ENCODE measurements at regions not wholly inside any gene's neighbourhood (a gene's known extent, or its start where the extent isn't known, plus 50 kb on each side); places are given as distances from the start of the nearest gene placed in this dataset.

DNA sequence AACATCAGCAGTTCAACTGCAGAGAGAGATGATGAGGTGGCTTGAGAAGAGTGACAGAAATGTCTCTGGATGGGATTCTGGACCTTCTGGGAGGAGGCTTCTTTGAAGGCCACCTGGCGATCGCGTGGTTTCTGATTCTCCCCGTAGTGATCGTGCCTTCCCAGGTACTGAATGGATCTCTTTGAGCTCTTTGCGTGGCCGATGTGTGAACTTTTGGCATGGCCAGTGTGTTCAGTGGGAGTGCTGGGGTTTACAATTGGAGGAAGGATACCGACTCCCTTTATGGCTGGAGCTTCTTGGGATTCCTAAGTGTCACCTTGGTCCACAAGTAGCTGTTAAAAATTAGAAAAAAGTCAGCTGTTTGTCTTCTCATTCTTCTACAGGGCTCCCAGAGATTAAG lies 374.7 kb downstream of the C12orf75 start:
- no peak for DNase-seq

DNA sequence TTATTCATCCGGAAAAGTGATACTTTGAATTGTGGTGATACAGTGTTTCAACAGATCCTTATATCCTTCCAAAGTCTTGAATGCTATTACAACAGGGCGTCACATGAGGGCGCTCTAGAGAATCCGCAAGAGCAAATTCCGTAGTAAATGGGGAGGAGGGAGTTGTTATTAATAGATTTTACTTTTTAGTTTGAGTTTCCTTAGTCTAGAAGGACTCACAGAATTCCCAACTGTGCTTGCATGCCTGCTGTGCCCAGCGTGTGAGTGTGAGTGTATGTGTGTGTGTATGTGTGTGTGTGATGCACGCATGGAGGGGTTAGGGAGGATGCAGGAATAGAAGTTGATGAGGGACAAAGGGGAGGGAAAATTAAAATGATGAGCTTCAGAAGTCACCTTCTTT lies 375.3 kb downstream of the C12orf75 start:
- peak in 31 of 56 donors; percentile 1 to 78 (median 18) for DNase-seq

DNA sequence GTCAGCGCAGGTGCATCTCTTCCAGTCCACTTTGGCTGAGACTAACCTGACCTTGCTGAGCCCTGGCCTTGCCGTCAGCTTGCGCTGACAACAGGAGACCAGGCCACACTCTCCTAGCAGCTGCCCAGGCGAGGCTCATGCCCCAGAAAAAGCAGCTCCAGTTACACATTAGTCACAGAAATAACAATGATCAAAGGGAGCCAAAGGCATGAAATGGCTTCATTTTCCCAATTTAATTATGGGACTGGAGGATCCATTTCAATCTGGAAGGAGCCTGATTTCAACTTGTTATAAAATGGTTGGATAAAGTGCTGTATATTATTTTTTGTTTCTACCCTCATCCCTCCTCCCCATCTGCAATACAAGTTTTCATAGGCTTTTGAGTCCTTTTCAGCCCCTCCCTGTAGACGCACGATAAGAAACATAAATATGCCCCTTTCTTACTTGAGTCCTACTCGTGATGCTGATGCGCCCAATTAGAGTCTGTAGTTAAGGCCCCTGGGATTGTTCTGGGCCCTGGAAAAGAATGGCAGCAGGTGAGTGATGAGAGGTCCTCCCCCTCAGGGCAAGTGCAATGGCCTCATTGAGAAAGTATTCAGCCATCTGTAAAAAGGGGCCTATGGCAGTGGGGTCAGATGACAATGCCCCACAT lies 376.0 kb downstream of the C12orf75 start:
- no peak for DNase-seq

DNA sequence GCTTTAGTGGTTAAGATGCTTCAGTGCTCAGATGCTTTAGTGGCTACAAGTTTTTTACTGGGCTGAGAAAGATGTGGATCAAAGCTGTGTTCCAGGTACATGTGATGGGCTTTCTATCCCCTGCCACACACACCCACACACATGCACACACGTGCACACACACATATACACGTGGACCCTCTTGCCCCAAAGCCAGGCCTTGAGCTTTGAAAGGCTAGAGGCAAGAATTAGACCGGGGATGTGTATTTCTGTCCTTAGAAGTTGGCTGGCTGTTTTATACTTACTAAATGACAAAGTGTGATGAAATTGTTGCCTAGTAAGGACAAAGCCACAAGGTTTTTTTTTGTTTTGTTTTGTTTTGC lies 376.5 kb downstream of the C12orf75 start:
- no peak for DNase-seq

DNA sequence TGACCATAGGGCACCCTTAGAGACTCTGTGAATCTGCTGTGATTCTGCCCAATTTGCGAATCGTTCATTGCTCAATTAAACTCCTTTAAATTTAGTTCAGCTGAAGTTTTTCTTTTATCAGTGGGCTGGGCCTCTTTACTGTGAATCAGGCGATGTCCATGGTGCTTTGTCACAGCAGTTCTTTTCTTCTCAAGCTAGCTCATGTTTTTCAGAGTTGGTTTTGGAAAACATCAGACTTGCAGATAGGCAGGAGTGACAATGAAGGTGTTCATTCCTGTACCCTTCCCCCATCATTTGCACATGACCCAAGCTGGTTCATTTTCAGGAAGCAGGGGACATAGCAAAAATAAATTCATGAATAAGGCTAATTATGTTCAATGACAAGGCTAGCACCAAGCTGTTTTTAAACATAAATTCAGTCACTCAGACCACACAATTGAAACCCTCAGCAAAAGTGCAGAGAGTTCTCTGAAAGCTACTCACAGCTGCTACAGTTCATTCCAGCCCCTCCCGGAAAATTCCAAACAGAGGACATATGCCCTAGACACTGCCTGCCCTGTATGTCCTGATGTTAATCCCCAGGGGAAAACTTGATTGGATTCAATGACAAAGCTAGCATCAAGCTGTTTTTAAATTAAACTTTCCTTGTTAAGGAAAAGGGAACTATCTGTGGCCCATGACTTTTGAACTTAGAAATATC lies 383.3 kb downstream of the C12orf75 start:
- no peak for DNase-seq

DNA sequence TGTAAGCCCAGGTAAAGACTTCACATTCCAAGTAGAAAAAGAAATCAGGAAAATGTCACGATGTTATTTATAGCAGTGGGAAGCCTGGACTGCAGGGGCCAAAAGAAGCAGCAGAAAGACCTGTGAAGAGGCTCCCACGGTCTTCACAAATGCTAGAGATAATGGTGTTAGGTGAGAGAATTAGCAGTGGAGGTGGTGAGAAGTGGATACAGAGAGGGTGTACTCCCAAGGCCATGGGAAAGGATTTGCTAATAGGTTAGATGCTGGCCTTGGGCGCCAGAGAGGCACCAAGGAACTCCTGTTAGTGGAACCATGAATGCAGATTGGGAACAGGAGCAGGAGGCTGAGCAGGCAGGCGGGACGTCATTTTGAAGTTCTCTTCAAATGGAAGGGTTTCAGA lies 386.1 kb downstream of the C12orf75 start:
- DNase-seq = no peak

DNA sequence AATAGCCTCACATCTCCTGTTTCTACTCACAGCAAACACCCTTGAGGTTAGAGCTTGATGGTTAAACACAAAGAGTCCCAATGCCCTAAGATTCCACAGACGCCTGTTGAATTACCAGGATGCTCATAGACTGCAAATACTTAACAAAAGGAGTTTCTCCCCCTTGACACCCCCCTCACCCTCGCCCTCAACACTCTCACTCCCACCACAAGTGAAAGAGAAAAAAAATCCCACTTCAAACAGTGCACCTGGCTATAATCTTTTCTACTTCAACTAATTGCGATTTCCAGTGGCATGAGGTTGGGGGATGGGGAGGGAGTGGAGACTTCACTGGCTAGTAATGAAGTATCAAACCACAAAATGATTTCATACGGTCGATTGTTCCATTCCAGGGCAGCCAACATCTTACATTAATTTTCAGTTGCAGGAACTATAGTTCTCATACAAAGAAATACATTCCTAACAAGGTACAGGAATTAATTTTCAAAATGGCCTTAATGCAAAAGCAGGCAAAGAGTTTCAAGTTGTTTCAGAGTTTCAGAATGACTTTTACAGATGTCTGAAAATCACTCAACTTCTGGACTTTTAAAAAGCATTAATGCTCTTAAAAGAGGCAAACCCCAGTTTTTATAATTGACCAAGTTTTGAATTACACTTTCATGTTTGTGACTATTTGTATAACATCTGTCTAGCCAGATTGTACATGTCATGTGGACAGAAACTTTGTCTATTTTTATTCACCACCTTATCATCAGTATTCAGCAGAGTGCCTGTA lies 390.7 kb downstream of the C12orf75 start:
- no peak for DNase-seq

DNA sequence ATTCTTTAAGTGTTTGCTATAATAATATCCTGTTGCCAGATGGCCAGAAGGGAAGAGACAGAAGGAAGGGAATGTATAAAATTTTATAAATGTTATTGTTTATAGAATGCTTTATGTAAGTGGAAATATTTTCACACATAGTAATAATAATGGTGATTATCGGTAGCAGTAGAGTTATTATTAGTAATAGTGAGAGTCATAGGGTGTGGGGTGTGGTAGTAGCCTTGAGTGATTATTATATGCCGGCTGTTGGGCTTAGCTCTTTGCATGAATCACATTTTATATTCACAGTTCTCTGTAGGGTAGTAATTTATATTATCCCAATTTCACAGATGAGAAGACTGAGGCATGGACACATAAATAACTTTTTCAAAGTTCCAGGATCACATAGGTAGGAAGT lies 391.4 kb downstream of the C12orf75 start:
- DNase-seq = no peak

DNA sequence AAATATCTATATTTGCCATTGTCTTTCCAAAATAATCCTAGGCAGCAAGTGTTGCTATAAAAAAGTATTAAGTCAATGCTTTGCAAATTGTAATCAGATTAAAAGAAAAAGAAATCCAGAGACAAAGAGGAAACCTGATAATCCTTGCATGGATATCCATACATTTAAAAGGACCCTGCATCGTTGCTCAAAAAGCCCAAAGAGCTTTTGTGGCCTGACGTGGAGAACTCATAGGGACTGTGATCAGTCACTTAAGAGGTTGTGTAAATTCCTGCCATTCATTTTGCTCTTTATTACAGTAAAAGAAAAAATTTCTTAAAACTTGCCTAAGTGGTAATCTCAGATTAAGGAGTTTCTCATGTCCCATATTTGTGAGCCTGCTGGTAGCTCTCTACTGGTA lies 392.6 kb downstream of the C12orf75 start:
- DNase-seq = no peak

DNA sequence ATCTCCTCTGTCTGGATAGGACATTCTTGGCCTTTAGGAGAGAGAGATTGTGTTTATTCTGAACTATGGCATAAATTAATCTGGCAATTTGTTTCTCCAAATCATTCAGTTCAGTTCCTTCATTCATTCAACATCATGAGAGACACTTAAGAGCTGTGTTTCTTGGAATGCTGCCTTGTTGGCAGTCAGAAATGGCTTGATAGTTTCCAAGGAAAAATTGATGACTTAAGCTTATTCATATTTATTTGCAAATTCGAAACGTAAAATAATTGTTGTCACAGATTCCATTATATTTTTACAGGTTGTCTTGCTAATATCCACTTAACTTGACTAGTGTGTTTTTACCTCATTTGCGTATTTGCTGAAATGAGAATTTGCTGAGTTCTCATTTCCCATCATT lies 393.0 kb downstream of the C12orf75 start:
- no peak for DNase-seq

DNA sequence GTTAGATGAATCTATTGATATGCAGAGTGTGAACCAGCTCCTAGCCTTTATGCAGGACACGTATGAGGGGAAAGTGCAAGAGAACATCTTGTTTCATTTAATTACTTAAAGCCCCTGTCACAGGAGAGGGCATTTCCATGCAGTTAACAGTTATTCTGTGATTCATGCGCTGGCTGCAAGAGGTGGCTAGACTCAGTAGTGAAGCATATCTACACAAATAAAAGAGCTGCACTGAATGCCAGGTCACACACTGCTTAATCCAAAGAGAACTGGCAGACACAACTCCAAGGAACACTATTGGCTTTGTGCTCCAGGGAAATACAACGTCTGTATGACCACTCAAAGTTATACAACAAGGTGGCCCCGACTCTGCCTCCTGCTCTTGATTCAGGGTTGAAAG lies 394.1 kb downstream of the C12orf75 start:
- peak in 39 of 56 donors; percentile 10 to 80 (median 43) for DNase-seq

DNA sequence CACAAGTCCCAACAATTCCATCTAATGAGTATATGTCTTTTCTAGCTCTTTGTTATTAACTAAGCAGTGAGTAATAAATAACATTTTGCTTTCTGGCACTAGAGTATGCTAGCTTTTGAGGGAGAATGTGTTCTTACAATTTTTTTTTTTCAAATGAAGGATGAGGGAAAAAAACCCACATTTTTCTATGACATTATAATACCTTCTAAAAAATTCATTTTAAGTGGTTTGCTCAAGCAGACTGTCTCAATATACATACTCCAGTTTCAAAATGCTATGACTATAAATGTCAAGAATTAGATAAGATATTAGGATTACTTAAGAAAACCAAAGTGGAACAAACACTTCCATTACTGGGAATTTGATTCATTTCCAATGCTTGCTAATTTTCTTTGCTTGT lies 394.6 kb downstream of the C12orf75 start:
- no peak for DNase-seq

DNA sequence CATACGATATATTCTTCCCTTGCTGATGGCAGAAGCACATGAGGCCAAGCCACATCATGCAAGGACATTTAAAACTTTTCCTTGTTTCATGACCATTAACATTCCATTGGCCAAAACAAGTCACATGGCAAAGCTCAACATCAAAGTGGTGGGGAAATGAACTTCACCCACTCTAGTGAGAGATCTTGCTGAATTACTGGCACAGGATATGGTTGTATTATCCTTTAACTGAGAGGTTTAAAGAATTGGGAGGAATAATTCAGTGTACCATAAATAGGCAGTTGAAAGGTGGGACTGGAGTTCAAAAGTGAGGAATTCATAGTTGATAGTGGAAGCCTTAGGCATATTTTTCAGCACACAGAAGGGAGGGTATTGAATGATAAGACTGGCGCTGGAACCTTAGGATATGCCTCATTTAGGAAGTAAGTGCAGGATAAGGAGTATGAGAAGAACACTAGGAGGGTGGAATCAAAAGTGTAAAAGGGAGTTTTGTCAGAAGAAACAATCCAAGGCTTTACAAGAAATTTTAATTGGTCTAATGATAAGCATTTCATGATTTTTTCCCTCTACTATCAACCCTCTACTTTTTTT lies 398.8 kb downstream of the C12orf75 start:
- no peak for DNase-seq

DNA sequence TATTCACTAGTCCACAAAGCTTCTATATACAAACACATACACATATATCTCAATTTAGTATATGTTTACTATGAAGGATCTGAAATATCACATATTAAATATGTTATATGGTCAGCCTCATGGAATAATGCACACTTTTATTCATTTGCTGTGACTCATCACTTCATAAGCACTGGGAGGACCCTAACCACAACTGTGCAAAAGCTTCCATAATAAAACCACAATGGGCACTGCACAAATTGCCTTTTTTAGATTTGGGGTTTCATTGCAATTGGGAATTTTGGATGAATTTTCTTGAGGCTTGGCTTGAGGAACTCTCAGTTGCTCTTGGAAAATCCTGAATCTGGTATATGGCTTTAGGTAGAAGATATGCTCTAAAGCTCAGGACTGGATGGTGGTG lies 399.4 kb downstream of the C12orf75 start:
- DNase-seq = no peak

DNA sequence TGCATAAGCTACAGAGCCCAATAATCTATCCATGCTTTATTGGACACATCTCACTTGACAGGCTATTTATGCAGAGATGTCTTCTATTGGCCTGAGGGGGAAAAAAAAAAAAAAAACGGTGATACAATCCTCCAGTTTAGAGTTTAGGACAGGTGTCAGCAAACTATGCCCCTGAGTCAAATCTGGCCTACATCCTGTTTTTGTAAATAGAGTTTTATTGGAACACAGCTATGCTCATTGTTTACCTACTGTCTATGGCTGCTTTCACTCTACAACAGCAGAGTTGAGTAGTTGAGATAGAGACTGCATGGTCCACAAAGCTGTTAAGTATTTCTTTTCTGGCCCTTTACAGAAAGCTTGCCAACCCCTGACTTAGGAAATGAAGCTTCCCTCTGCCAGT lies 403.1 kb downstream of the C12orf75 start:
- DNase-seq = no peak

DNA sequence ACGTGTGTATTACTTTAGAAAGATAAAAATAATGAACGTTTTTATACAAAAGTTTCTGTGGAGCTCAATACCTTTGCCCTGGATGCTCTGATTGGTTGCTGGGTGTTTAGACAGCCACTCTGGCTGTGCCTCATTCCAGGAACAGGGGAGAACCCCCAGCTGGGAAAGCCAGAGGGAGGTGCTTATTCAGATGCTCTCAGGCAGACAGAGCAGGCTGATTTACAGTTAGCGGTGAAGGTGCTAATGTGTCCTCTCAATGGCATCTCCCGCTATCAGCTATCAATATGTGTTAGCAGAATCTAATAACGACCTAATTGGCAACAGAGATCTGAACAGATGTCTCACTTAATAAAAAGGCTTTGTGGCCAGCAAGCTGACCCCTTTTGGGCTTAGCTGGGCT lies 402.3 kb downstream of the NUAK1 start:
- DNase-seq = no peak

DNA sequence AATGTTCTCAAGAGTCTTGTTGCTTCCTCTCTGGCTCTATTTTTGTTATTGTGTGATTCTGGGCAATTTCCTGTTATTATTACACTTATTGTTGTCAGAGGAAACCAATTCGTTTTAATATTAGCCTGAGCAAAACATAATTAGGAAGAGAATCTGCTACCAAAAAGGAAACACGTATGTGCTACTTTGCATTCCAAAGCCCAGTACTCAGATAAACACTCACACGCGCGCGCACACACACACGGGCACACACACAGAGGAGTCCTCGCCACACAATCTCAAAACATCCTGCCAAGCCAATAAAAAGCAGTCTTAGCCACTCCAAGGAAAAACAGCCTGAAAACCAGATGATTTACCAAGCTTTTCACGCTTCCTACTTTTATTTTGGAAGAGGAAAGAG lies 400.7 kb downstream of the NUAK1 start:
- DNase-seq = no peak

DNA sequence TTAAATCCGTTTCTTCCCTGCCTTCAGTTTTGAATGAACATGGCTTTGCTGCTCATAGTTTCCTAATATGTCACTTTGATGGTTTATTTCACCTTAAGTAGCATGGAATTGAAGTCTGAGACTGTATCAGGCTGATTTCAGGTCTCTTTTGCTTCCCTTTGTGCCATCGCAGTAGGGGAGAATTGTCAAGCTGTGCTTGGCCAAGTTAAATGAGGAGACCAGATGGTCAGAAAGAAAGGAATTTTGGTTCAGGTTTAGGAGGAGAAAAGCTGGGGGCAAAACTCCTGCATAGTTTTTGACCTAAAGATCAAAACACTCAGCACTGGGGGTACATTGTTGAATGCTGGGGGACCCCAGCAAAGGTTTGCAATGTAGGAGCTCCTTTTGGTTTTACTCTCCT lies 398.4 kb downstream of the NUAK1 start:
- no peak for DNase-seq

DNA sequence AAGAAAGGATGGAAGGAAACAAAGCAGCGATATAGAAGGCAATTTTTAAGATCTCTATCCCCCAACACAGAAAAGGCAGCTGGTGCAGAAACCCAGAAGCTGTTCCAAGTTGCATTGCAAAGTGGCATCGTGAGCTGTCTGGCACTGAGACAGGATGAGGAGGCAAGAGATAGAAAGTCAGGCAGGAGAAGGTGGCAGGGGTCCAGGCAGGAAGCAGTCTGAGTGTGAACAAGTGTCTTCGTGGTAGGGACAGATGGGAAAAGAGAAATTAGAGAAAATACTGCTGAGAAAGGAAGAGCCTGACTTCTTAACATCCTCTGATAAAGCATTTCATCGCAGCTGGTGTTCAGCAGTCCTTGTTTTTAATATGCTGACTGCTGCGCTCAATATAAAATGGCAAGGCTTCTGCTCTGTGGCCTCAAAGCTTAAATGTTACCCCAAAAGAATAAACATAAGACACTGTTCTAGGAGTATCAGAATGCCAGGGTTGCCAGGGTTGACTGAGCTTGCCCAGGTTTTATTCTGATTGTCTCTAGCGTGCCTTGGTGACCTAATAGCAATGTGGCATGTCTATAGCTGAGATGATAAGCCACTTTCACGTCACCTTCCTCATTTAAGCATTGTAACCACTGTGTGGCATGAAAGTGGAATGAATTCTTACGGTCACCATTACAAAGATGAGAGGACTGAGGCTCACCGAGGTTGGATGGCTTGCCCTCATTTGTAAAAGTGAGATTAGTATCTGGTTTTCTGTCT lies 397.6 kb downstream of the NUAK1 start:
- DNase-seq = peak in 43 of 56 donors; percentile 2 to 72 (median 32)

DNA sequence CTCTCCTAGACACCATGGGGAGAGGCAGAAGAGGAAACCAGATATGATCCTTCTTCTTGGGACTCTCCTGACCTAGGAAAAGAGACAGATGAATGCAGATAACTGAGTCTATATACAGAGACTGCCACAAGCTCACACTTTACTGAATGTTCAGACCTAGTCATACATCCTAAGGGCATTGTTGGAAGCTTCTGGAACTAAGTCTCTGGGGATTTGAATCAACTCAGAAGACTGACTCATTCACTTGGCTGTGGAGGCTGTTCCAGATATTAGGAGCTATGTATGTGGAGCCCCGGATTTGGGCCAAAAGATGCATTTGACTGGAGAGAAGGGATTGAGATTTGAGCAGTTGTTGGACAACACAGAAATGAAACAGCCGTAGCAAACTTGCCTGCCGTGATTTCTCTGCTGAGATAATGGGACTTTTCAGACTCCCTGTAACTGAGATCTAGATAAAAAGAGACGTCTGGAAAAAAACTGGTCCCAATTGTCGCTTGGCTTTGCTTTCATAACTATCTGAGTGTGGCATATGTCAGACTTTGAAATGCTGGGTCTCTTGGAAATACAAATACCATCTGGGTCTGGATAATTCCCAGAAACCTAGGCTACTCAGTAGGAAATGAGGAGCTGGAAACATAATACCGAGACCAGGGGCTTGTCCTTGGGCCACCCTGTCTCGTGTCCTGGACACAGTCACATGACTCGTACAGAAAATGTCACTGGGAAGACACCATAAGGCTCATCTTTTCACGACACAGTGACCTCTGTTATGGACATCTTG lies 396.8 kb downstream of the NUAK1 start:
- peak in 3 of 56 donors; percentile 8 to 17 (median 14) for DNase-seq

DNA sequence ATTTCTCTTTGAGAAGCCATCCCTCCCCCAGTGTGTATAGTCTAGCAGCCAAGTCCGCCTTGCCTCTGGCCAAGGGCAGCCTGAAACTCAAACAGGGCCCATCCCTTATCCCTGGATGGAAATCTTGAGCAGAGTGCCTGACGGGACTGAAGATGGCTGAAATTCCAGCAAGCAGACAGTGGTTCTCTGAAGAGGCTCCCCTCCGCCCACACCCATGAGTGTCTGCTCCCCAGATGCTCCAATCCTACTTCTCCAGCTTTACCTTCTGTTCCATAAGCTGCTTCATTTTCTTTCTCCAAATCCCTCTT lies 396.2 kb downstream of the NUAK1 start:
- DNase-seq = no peak

All from amygdala (tissue), 56 donors.